ENCODE measurements at regions not wholly inside any gene's neighbourhood (a gene's known extent, or its start where the extent isn't known, plus 50 kb on each side); places are given as distances from the start of the nearest gene placed in this dataset.

DNA sequence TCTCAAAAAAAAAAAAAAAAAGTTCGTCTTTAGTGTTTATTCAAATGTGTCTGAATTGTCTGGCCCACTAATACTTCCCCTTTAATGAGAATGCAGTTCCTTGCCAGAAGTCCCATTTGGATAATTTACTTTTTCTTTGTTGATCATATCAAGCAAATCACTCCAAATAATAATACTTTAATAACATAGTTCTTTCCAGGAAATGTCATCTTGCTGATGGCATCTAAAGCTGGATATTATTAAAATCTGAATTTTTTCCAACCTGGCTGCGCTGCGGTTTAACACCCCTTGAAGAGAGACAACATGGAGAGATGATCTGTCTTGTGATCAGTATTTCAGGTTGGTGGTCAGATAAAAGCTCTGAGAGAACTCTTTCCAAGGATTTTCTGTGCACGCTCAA, 111.2 kb upstream of the CNKSR3 start:
- no peak overlapping the region for H3K9ac ChIP-seq (ENCODE audit: low read depth, low read length, poor library complexity, severe bottlenecking)
- no peaks in the 10 kb centered on the region for H3F3A ChIP-seq (ENCODE audit: low read depth)
- TF ChIP-seq EZH2phosphoT487 (IDR thresholded peaks at IDR 0.05; ENCODE audit: borderline replicate concordance), result no peak
- TF ChIP-seq, protein P1, sequence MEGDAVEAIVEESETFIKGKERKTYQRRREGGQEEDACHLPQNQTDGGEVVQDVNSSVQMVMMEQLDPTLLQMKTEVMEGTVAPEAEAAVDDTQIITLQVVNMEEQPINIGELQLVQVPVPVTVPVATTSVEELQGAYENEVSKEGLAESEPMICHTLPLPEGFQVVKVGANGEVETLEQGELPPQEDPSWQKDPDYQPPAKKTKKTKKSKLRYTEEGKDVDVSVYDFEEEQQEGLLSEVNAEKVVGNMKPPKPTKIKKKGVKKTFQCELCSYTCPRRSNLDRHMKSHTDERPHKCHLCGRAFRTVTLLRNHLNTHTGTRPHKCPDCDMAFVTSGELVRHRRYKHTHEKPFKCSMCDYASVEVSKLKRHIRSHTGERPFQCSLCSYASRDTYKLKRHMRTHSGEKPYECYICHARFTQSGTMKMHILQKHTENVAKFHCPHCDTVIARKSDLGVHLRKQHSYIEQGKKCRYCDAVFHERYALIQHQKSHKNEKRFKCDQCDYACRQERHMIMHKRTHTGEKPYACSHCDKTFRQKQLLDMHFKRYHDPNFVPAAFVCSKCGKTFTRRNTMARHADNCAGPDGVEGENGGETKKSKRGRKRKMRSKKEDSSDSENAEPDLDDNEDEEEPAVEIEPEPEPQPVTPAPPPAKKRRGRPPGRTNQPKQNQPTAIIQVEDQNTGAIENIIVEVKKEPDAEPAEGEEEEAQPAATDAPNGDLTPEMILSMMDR (conservative IDR thresholded peaks at IDR 0.05; ENCODE audit: low read length), result no peak
- H3K36me3 ChIP-seq (ENCODE audit: insufficient read depth, low read length), result no peaks in the 10 kb centered on the region
- no peak overlapping the region for H3K4me2 ChIP-seq (ENCODE audit: low read depth, low read length, poor library complexity, severe bottlenecking)
- no peaks in the 10 kb centered on the region for H4K20me1 ChIP-seq (ENCODE audit: insufficient read depth, low read length, poor library complexity, severe bottlenecking)
- peaks cover 6% of the 10 kb centered on the region for H3K27me3 ChIP-seq (ENCODE audit: insufficient read depth, low read length, poor library complexity, severe bottlenecking)
- no peaks in the 10 kb centered on the region for H3K9me2 ChIP-seq (replicated peaks; ENCODE audit: low read depth, low read length)
- H3K4me1 ChIP-seq (ENCODE audit: insufficient read depth, low read length, poor library complexity, severe bottlenecking), result no peaks in the 10 kb centered on the region
- H3K4me3 ChIP-seq (ENCODE audit: low read length, poor library complexity, severe bottlenecking), result no peak overlapping the region
- no peaks in the 10 kb centered on the region for H3K9me3 ChIP-seq (ENCODE audit: insufficient read depth, low read depth, low read length)
- H3K79me2 ChIP-seq (ENCODE audit: insufficient read depth, low read length), result no peaks in the 10 kb centered on the region
- no peak overlapping the region for H2AFZ ChIP-seq (ENCODE audit: low read length)

DNA sequence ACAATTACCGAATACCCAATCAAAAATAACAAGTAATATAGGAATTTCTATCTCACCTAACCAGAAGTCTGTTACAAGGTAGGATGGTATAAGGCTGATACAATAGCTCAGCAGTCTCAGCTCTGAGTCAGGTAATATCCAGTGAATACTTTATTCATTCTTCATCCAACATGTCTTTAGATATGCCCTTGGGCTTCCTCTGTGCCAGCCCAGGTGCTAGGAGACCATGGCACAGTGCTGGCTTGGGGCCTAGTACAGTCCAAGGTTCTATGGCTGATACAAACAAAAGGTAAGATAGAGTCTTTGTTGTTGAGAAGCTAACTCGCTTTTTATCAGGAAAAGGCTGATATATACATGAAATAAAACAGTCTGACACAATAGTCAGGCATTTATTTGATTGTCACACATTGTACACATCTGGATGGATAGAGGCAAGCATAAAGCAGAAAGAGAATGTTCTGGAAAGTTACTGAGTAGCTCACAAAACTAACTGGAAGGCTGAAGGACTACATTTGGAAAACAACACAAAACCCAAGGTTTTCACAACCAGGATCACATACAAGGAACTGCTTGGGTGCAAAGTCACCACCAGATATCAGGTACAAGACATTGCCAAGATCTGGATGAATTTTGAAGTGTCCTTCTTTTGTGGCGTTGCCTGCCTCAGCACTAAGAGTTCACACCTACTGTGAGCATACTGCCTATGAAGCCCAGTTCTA, 110.4 kb upstream of the SCAF8 start:
- no peaks in the 10 kb centered on the region for H3K9me3 ChIP-seq (ENCODE audit: insufficient read depth, low read depth, low read length)
- H3F3A ChIP-seq (ENCODE audit: low read depth), result no peaks in the 10 kb centered on the region
- H3K27me3 ChIP-seq (ENCODE audit: insufficient read depth, low read length, poor library complexity, severe bottlenecking), result peaks cover 6% of the 10 kb centered on the region
- TF ChIP-seq EZH2phosphoT487 (IDR thresholded peaks at IDR 0.05; ENCODE audit: borderline replicate concordance), result no peak
- TF ChIP-seq, protein P1 (conservative IDR thresholded peaks at IDR 0.05; ENCODE audit: low read length), result no peak
- no peak overlapping the region for H3K4me2 ChIP-seq (ENCODE audit: low read depth, low read length, poor library complexity, severe bottlenecking)
- H4K20me1 ChIP-seq (ENCODE audit: insufficient read depth, low read length, poor library complexity, severe bottlenecking), result no peaks in the 10 kb centered on the region
- no peak overlapping the region for H3K4me3 ChIP-seq (ENCODE audit: low read length, poor library complexity, severe bottlenecking)
- no peaks in the 10 kb centered on the region for H3K4me1 ChIP-seq (ENCODE audit: insufficient read depth, low read length, poor library complexity, severe bottlenecking)
- no peaks in the 10 kb centered on the region for H3K9me2 ChIP-seq (replicated peaks; ENCODE audit: low read depth, low read length)
- H3K79me2 ChIP-seq (ENCODE audit: insufficient read depth, low read length), result no peaks in the 10 kb centered on the region
- H2AFZ ChIP-seq (ENCODE audit: low read length), result no peak overlapping the region
- no peaks in the 10 kb centered on the region for H3K36me3 ChIP-seq (ENCODE audit: insufficient read depth, low read length)
- no peak overlapping the region for H3K9ac ChIP-seq (ENCODE audit: low read depth, low read length, poor library complexity, severe bottlenecking)

DNA sequence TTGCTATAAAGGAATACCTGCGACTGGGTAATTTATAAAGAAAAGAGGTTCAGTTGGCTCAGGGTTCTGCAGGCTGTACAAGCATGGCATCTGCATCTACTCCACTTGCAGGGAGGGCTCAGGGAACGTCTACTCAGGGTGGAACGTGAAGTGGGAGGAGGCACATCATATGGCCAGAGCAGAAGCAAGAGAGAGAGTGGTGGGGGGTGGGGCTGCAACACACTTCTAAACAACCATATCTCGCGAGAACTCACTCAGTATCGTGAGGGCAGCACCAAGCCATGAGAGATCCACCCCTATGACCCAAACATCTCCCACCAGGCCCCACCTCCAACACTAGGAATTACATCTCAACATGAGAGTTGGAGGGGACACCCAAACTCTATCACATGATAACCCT, 109.8 kb upstream of the SCAF8 start:
- Histone ChIP-seq H4K20me1 (ENCODE audit: insufficient read depth, low read length, poor library complexity, severe bottlenecking) (no peaks in the 10 kb centered on the region), H3F3A (ENCODE audit: low read depth) (no peaks in the 10 kb centered on the region), H3K4me3 (ENCODE audit: low read length, poor library complexity, severe bottlenecking) (no peak overlapping the region), H3K27me3 (ENCODE audit: insufficient read depth, low read length, poor library complexity, severe bottlenecking) (peaks cover 6% of the 10 kb centered on the region), H3K36me3 (ENCODE audit: insufficient read depth, low read length) (no peaks in the 10 kb centered on the region), H3K79me2 (ENCODE audit: insufficient read depth, low read length) (no peaks in the 10 kb centered on the region), H3K4me2 (ENCODE audit: low read depth, low read length, poor library complexity, severe bottlenecking) (no peak overlapping the region), H3K9ac (ENCODE audit: low read depth, low read length, poor library complexity, severe bottlenecking) (no peak overlapping the region), H3K9me3 (ENCODE audit: insufficient read depth, low read depth, low read length) (no peaks in the 10 kb centered on the region), H2AFZ (ENCODE audit: low read length) (no peak overlapping the region), H3K9me2 (replicated peaks; ENCODE audit: low read depth, low read length) (no peaks in the 10 kb centered on the region), H3K4me1 (ENCODE audit: insufficient read depth, low read length, poor library complexity, severe bottlenecking) (no peaks in the 10 kb centered on the region)
- no peak for TF ChIP-seq EZH2phosphoT487 (IDR thresholded peaks at IDR 0.05; ENCODE audit: borderline replicate concordance)
- TF ChIP-seq, protein P1 (conservative IDR thresholded peaks at IDR 0.05; ENCODE audit: low read length), result no peak
